SK-N-MC (cell line): ENCODE measurements at regions not wholly inside any gene's neighbourhood (a gene's known extent, or its start where the extent isn't known, plus 50 kb on each side); places are given as distances from the start of the nearest gene placed in this dataset.

Experiments
- DNase-seq: peaks from one replicate; pipeline ENCODE4 v3.0.0-alpha.2; 2011; ENCODE audit warnings: low read depth, low spot score
- H3K27ac ChIP-seq: fragments of 200-600 bp; sonication (generic); 2 replicates; pipeline ENCODE4 v1.5.1; 2016; ENCODE audit warnings: mixed run types
- H3K36me3 ChIP-seq: fragments of 200-600 bp; sonication (generic); 2 replicates; pipeline ENCODE4 v1.6.1; 2017; ENCODE audit warnings: antibody characterized with exemption, low read length, mixed read lengths; ENCODE audit not compliant: insufficient read depth
- H3K4me3 ChIP-seq: fragments of 200-600 bp; sonication (generic); 2 replicates; pipeline ENCODE4 v1.5.1; 2016
- H3K9ac ChIP-seq: fragments of 200-600 bp; sonication (generic); 2 replicates; pipeline ENCODE4 v1.8.0; 2017; ENCODE audit warnings: mixed run types, mixed read lengths; ENCODE audit not compliant: insufficient read length
- H3K9me3 ChIP-seq: fragments of 200-600 bp; sonication (generic); 2 replicates; pipeline ENCODE4 v1.6.1; 2017; ENCODE audit warnings: low read depth, mild to moderate bottlenecking, antibody characterized with exemption, low read length, moderate library complexity, mixed read lengths
- EZH2 ChIP-seq: fragments of 200-600 bp; sonication (generic); IDR thresholded peaks from one replicate; pipeline ENCODE4 v1.6.1; 2017; ENCODE audit warnings: antibody characterized with exemption
- FOXP2 ChIP-seq: optimal IDR thresholded peaks from 2 replicates; pipeline ENCODE3; 2011; ENCODE audit warnings: mild to moderate bottlenecking, moderate library complexity; ENCODE audit not compliant: insufficient read depth; ENCODE audit errors: extremely low read length, control extremely low read depth
- POLR2AphosphoS5 ChIP-seq: IDR thresholded peaks from 2 replicates; pipeline ENCODE4 v1.6.1; 2012; ENCODE audit warnings: mild to moderate bottlenecking, low read depth, low read length, borderline replicate concordance

GRCh38 chr15:26156051-26156450 lies 292.9 kb upstream of the ATP10A start:
- Histone ChIP-seq H3K9me3 (no peaks in the 10 kb centered on the region), H3K36me3 (no peaks in the 10 kb centered on the region), H3K27ac (no peak overlapping the region), H3K4me3 (no peak overlapping the region), H3K9ac (no peak overlapping the region)
- no peak for DNase-seq
- no peak for TF ChIP-seq POLR2AphosphoS5
- no peak for TF ChIP-seq FOXP2
- no peak for TF ChIP-seq EZH2

- TF ChIP-seq POLR2AphosphoS5: no peak
- TF ChIP-seq EZH2: no peak
- TF ChIP-seq FOXP2: no peak
- Histone ChIP-seq H3K9ac (no peak overlapping the region), H3K36me3 (no peaks in the 10 kb centered on the region), H3K9me3 (no peaks in the 10 kb centered on the region), H3K27ac (no peak overlapping the region), H3K4me3 (no peak overlapping the region)
- DNase-seq: no peak
Observed at GRCh38 chr15:26148156-26148860, 285.2 kb upstream of the ATP10A start.

GRCh38 chr15:26146202-26146601 lies 283.1 kb upstream of the ATP10A start:
- no peak overlapping the region for H3K9ac ChIP-seq
- H3K36me3 ChIP-seq: no peaks in the 10 kb centered on the region
- no peak for TF ChIP-seq EZH2
- no peak for TF ChIP-seq FOXP2
- no peak for TF ChIP-seq POLR2AphosphoS5
- H3K9me3 ChIP-seq: no peaks in the 10 kb centered on the region
- H3K4me3 ChIP-seq: no peak overlapping the region
- DNase-seq: no peak
- no peak overlapping the region for H3K27ac ChIP-seq

GRCh38 chr15:26145796-26146195 lies 282.7 kb upstream of the ATP10A start:
- Histone ChIP-seq H3K9me3 (no peaks in the 10 kb centered on the region), H3K36me3 (no peaks in the 10 kb centered on the region), H3K4me3 (no peak overlapping the region), H3K27ac (no peak overlapping the region), H3K9ac (no peak overlapping the region)
- DNase-seq: no peak
- TF ChIP-seq EZH2: no peak
- TF ChIP-seq POLR2AphosphoS5: no peak
- no peak for TF ChIP-seq FOXP2

- no peak overlapping the region for H3K9ac ChIP-seq
- no peak overlapping the region for H3K4me3 ChIP-seq
- no peak for TF ChIP-seq EZH2
- TF ChIP-seq POLR2AphosphoS5: no peak
- TF ChIP-seq FOXP2: no peak
- no peak overlapping the region for H3K27ac ChIP-seq
- no peaks in the 10 kb centered on the region for H3K9me3 ChIP-seq
- DNase-seq: no peak
- no peaks in the 10 kb centered on the region for H3K36me3 ChIP-seq
Observed at GRCh38 chr15:26144836-26145235, 281.7 kb upstream of the ATP10A start.

- TF ChIP-seq FOXP2 (no peak), POLR2AphosphoS5 (no peak), EZH2 (no peak)
- Histone ChIP-seq H3K36me3 (no peaks in the 10 kb centered on the region), H3K9me3 (no peaks in the 10 kb centered on the region)
Observed at GRCh38 chr15:26143221-26143620, 280.1 kb upstream of the ATP10A start.

GRCh38 chr15:26134812-26135211 lies 271.7 kb upstream of the ATP10A start:
- no peak for DNase-seq
- H3K36me3 ChIP-seq: no peaks in the 10 kb centered on the region
- H3K9ac ChIP-seq: no peak overlapping the region
- no peak overlapping the region for H3K27ac ChIP-seq
- H3K4me3 ChIP-seq: no peak overlapping the region
- TF ChIP-seq POLR2AphosphoS5 (no peak), EZH2 (no peak), FOXP2 (no peak)
- H3K9me3 ChIP-seq: no peaks in the 10 kb centered on the region

More at GRCh38 chr15:26143221-26143620, 280.1 kb upstream of the ATP10A start:
- DNase-seq: no peak
- Histone ChIP-seq H3K27ac (no peak overlapping the region), H3K9ac (no peak overlapping the region), H3K4me3 (no peak overlapping the region)

GRCh38 chr15:26134152-26134551 lies 271.0 kb upstream of the ATP10A start:
- no peak for DNase-seq
- Histone ChIP-seq H3K4me3 (no peak overlapping the region), H3K27ac (no peak overlapping the region), H3K9ac (no peak overlapping the region), H3K36me3 (no peaks in the 10 kb centered on the region), H3K9me3 (no peaks in the 10 kb centered on the region)
- no peak for TF ChIP-seq FOXP2
- no peak for TF ChIP-seq EZH2
- no peak for TF ChIP-seq POLR2AphosphoS5

- Histone ChIP-seq H3K9ac (no peak overlapping the region), H3K9me3 (no peaks in the 10 kb centered on the region), H3K4me3 (no peak overlapping the region), H3K36me3 (no peaks in the 10 kb centered on the region), H3K27ac (no peak overlapping the region)
- DNase-seq: no peak
- TF ChIP-seq POLR2AphosphoS5: no peak
- no peak for TF ChIP-seq FOXP2
- TF ChIP-seq EZH2: no peak
Observed at GRCh38 chr15:26132811-26133210, 269.7 kb upstream of the ATP10A start.
